Endothelial cell of umbilical vein (primary cell): ENCODE measurements at regions not wholly inside any gene's neighbourhood (a gene's known extent, or its start where the extent isn't known, plus 50 kb on each side); places are given as distances from the start of the nearest gene placed in this dataset.

Experiments used
- BruUV-seq: library from RNA; stranded (reverse); fragments of 400-500 nt; replicated peaks from 2 replicates; lab custom pipeline; 2021; lab: Mats Ljungman, UMichigan
- CTCF ChIA-PET: fragments of 300-600, 350-600 bp; sonication (Branson Sonifier 250); formaldehyde crosslinking; loops from one replicate; lab custom pipeline; 2021; ENCODE audit warnings: antibody characterized with exemption, inconsistent platforms; lab: Charles Lee
- POLR2A ChIA-PET: fragments of 300-600, 350-600 bp; sonication (Branson Sonifier 250); formaldehyde crosslinking; loops from one replicate; lab custom pipeline; 2021; ENCODE audit warnings: antibody characterized with exemption, inconsistent platforms; lab: Charles Lee
- DNase-seq: peaks from one replicate; pipeline ENCODE4 v3.0.0-alpha.2; 2011; ENCODE audit warnings: low read depth, low spot score
- FAIRE-seq: peaks from 2 replicates; lab custom pipeline; 2011; peaks lifted over from hg19 to GRCh38; lab: Jason Lieb, UNC
- H2AFZ ChIP-seq: 2 replicates; pipeline ENCODE4 v1.6.0; 2012; ENCODE audit warnings: low read depth, low read length, control low read depth, inconsistent platforms
- H3K27ac ChIP-seq: 2 replicates; pipeline ENCODE4 v1.5.1; 2011; ENCODE audit warnings: low read depth, mild to moderate bottlenecking, control low read depth, low read length, moderate library complexity; ENCODE audit not compliant: insufficient read depth
- H3K27me3 ChIP-seq, 2 experiments: 2 replicates each; pipeline versions ENCODE4 v1.6.0 to v1.6.1; 2011; ENCODE audit warnings: low read length in 2 of 2, mixed read lengths in 1 of 2; ENCODE audit not compliant: control insufficient read depth in 2 of 2, insufficient read depth in 2 of 2
- H3K36me3 ChIP-seq, 2 experiments: 2 replicates in 1 of 2; 3 replicates in 1 of 2; pipeline ENCODE4 v1.5.1; 2011; ENCODE audit warnings: low read length in 2 of 2, mild to moderate bottlenecking in 1 of 2, moderate library complexity in 1 of 2; ENCODE audit not compliant: control insufficient read depth in 2 of 2, insufficient read depth in 2 of 2; ENCODE audit errors: extremely low read depth in 1 of 2
- H3K4me1 ChIP-seq: 3 replicates; pipeline ENCODE4 v1.5.1; 2011; ENCODE audit warnings: mild to moderate bottlenecking, low read length; ENCODE audit not compliant: control insufficient read depth, insufficient read depth; ENCODE audit errors: extremely low read depth
- H3K4me2 ChIP-seq: 2 replicates; pipeline ENCODE4 v1.6.1; 2011; ENCODE audit warnings: low read length, control low read depth, mixed read lengths; ENCODE audit not compliant: insufficient read depth
- H3K4me3 ChIP-seq, 3 experiments: fragments of 200-600 bp in 1 of 3; sonication (generic), shearing (Covaris generic) in 1 of 3; replicated peaks in 1 of 3; 2 replicates each; pipeline ENCODE4 v1.5.1; 2011 to 2016; ENCODE audit warnings: control low read depth in 3 of 3, low read length in 3 of 3, mild to moderate bottlenecking in 2 of 3, inconsistent platforms in 1 of 3, low read depth in 1 of 3, moderate library complexity in 1 of 3; ENCODE audit not compliant: insufficient read depth in 1 of 3
- H3K79me2 ChIP-seq: 2 replicates; pipeline ENCODE4 v1.6.0; 2012; ENCODE audit warnings: low read length, inconsistent platforms; ENCODE audit not compliant: control insufficient read depth, insufficient read depth
- H3K9ac ChIP-seq: replicated peaks from 2 replicates; pipeline ENCODE3; 2011; ENCODE audit warnings: low read length, control low read depth; ENCODE audit not compliant: insufficient read depth; ENCODE audit errors: extremely low read depth
- H3K9me1 ChIP-seq: replicated peaks from 3 replicates; pipeline ENCODE4 v1.6.0; 2011; ENCODE audit warnings: mild to moderate bottlenecking, low read length; ENCODE audit not compliant: control insufficient read depth, insufficient read depth; ENCODE audit errors: extremely low read depth
- H3K9me3 ChIP-seq: replicated peaks from 2 replicates; pipeline ENCODE4 v1.5.1; 2012; ENCODE audit warnings: low read length, inconsistent platforms; ENCODE audit not compliant: control insufficient read depth, insufficient read depth
- H4K20me1 ChIP-seq: replicated peaks from 2 replicates; pipeline ENCODE3; 2011; ENCODE audit warnings: mild to moderate bottlenecking, low read length; ENCODE audit not compliant: control insufficient read depth, insufficient read depth; ENCODE audit errors: extremely low read depth
- CTCF ChIP-seq, 2 donors: IDR thresholded peaks; 1 replicate in 1 of 2; 2 replicates in 1 of 2; pipeline ENCODE4 v1.5.1; 2011; ENCODE audit warnings: low read length in 2 of 2, mild to moderate bottlenecking in 2 of 2, moderate library complexity in 2 of 2, control low read depth in 1 of 2, inconsistent platforms in 1 of 2, low read depth in 1 of 2; ENCODE audit not compliant: insufficient read depth in 1 of 2; ENCODE audit errors: extremely low read depth in 1 of 2
- EZH2 ChIP-seq: IDR thresholded peaks from 2 replicates; pipeline ENCODE4 v1.6.1; 2012; ENCODE audit warnings: borderline replicate concordance, low read depth, mild to moderate bottlenecking, moderate library complexity, low read length, inconsistent platforms; ENCODE audit not compliant: severe bottlenecking
- FOS ChIP-seq: IDR thresholded peaks from 2 replicates; pipeline ENCODE4 v1.6.1; 2011; ENCODE audit warnings: mild to moderate bottlenecking, low read length, moderate library complexity, borderline replicate concordance; ENCODE audit not compliant: insufficient read depth
- GATA2 ChIP-seq: IDR thresholded peaks from 2 replicates; pipeline ENCODE4 v1.7.0; 2011; ENCODE audit warnings: low read depth, mild to moderate bottlenecking, moderate library complexity, mixed read lengths, low read length; ENCODE audit not compliant: insufficient read length, insufficient read depth
- JUN ChIP-seq: IDR thresholded peaks from 2 replicates; pipeline ENCODE4 v1.6.1; 2011; ENCODE audit warnings: borderline replicate concordance, low read depth; ENCODE audit not compliant: insufficient read length, insufficient read depth
- MAX ChIP-seq: IDR thresholded peaks from 2 replicates; pipeline ENCODE4 v1.6.1; 2011; ENCODE audit not compliant: insufficient read depth, insufficient read length
- MYC ChIP-seq: IDR thresholded peaks from one replicate; pipeline ENCODE4 v1.6.1; 2011; ENCODE audit warnings: mild to moderate bottlenecking, low read depth, low read length
- POLR2A ChIP-seq: IDR thresholded peaks from 2 replicates; pipeline ENCODE4 v1.6.1; 2012; ENCODE audit warnings: low read depth, mild to moderate bottlenecking, control low read depth, low read length
- POLR2AphosphoS5 ChIP-seq: IDR thresholded peaks from 2 replicates; pipeline ENCODE4 v1.6.1; 2012; ENCODE audit warnings: low read depth, mild to moderate bottlenecking, control low read depth, low read length, moderate library complexity; ENCODE audit not compliant: insufficient read depth
- dilution Hi-C: fragments of 300-500 bp; cut with MboI; formaldehyde crosslinking; loops from one replicate; pipeline ENCODE4 v1.15.0; 2019; ENCODE audit warnings: low sequenced_read_pairs; ENCODE audit not compliant: extremely low pct_ligation_motif_present
- intact Hi-C: fragments of 100-400 bp; cut with micrococcal nuclease; formaldehyde crosslinking; loops from one replicate; pipeline ENCODE4 v1.10.0; 2022

- CTCF ChIA-PET = no interaction called here
- Histone ChIP-seq H3K9me1 (no peaks in the 10 kb centered on the region), H3K9me3 (no peaks in the 10 kb centered on the region), H3K36me3 (no peaks in the 10 kb centered on the region), H3K27ac (no peak overlapping the region), H3K79me2 (no peaks in the 10 kb centered on the region), H3K9ac (no peak overlapping the region), H2AFZ (no peak overlapping the region), H4K20me1 (no peaks in the 10 kb centered on the region), H3K4me2 (no peak overlapping the region), H3K4me1 (no peaks in the 10 kb centered on the region), H3K4me3 (no peak overlapping the region), H3K27me3 (no peaks in the 10 kb centered on the region)
- dilution Hi-C loops = no loop called here
- BruUV-seq = no TSS peak
- POLR2A ChIA-PET = no interaction called here
- FAIRE-seq (no peak), DNase-seq (no peak)
- TF ChIP-seq EZH2 = no peak
- TF ChIP-seq FOS = no peak
- no peak for TF ChIP-seq POLR2A
- TF ChIP-seq MAX = no peak
- TF ChIP-seq MYC = no peak
- TF ChIP-seq JUN = no peak
- no peak for TF ChIP-seq CTCF (IDR thresholded peaks at IDR 0.05; ENCODE audit: extremely low read depth in 1 of 2, insufficient read depth in 1 of 2, low read depth in 1 of 2, low read length in 2 of 2)
- no peak for TF ChIP-seq POLR2AphosphoS5
- no peak for TF ChIP-seq GATA2
- intact Hi-C loops = no loop called here
These were observed 515.3 kb upstream of the CFAP20DC start for GRCh38 chr3:59565125-59565524.
